Esophagus muscularis mucosa (tissue), 3 donors: ENCODE measurements at regions not wholly inside any gene's neighbourhood (a gene's known extent, or its start where the extent isn't known, plus 50 kb on each side); places are given as distances from the start of the nearest gene placed in this dataset.
"Not testable (repeated sequence)": the region's sequence is repeated elsewhere in the genome, so short reads cannot be mapped to it uniquely, and the experiment has no call there.

Source experiments
- CTCF ChIP-seq, 3 experiments: fragments of 200-600 bp in 2 of 3; fragments of 450-650 bp in 1 of 3; sonication (generic) in 2 of 3; IDR thresholded peaks; one replicate each; pipeline ENCODE4 v1.5.1; 2017 to 2019; ENCODE audit warnings: antibody characterized with exemption in 3 of 3, mild to moderate bottlenecking in 2 of 3, moderate library complexity in 1 of 3
- POLR2AphosphoS5 ChIP-seq, 2 donors: sonication (generic); formaldehyde crosslinking; IDR thresholded peaks; one replicate each; pipeline ENCODE4 v1.6.1; 2017; ENCODE audit warnings: antibody characterized with exemption in 2 of 2

- TF ChIP-seq POLR2AphosphoS5, CTCF (IDR thresholded peaks at IDR 0.05): not testable (repeated sequence)
These were observed 128.0 kb downstream of the POTEC start for GRCh38 chr18:14415399-14415798.
